HT1080 (cell line): ENCODE measurements at regions not wholly inside any gene's neighbourhood (a gene's known extent, or its start where the extent isn't known, plus 50 kb on each side); places are given as distances from the start of the nearest gene placed in this dataset.

Source experiments
- DNase-seq: peaks from one replicate; pipeline ENCODE4 v3.0.0-alpha.2; 2015; ENCODE audit warnings: low read depth

- DNase-seq: no peak
These were observed 65.0 kb upstream of the MEIS2 start for GRCh38 chr15:37165395-37165794.

- DNase-seq: no peak
These were observed 66.1 kb upstream of the MEIS2 start for GRCh38 chr15:37166402-37166801.

GRCh38 chr15:37181339-37181738, 81.0 kb upstream of the MEIS2 start:
- DNase-seq: no peak

- no peak for DNase-seq
These were observed 99.2 kb upstream of the MEIS2 start for GRCh38 chr15:37199545-37199944.

- DNase-seq: no peak
These were observed 102.7 kb upstream of the MEIS2 start for GRCh38 chr15:37203050-37203449.

- no peak for DNase-seq
These were observed 104.3 kb upstream of the MEIS2 start for GRCh38 chr15:37204692-37205091.

- DNase-seq: no peak
These were observed 106.3 kb upstream of the MEIS2 start for GRCh38 chr15:37206690-37207089.

- no peak for DNase-seq
These were observed 108.0 kb upstream of the MEIS2 start for GRCh38 chr15:37208146-37209040.

GRCh38 chr15:37209041-37209363, 108.7 kb upstream of the MEIS2 start:
- DNase-seq: no peak

- DNase-seq: no peak
These were observed 117.2 kb upstream of the MEIS2 start for GRCh38 chr15:37217567-37217966.

GRCh38 chr15:37218351-37218916, 118.1 kb upstream of the MEIS2 start:
- no peak for DNase-seq

GRCh38 chr15:37219211-37219701, 118.9 kb upstream of the MEIS2 start:
- DNase-seq: no peak

- DNase-seq: no peak
These were observed 120.8 kb upstream of the MEIS2 start for GRCh38 chr15:37220949-37221670.

GRCh38 chr15:37221671-37222145, 121.4 kb upstream of the MEIS2 start:
- DNase-seq: no peak

- no peak for DNase-seq
These were observed 122.7 kb upstream of the MEIS2 start for GRCh38 chr15:37223089-37223488.

GRCh38 chr15:37229855-37230619, 129.7 kb upstream of the MEIS2 start:
- no peak for DNase-seq

GRCh38 chr15:37245358-37245757, 145.0 kb upstream of the MEIS2 start:
- DNase-seq: no peak

- no peak for DNase-seq
These were observed 145.7 kb upstream of the MEIS2 start for GRCh38 chr15:37246065-37246464.

- no peak for DNase-seq
These were observed 146.5 kb upstream of the MEIS2 start for GRCh38 chr15:37246856-37247255.

- no peak for DNase-seq
These were observed 148.9 kb upstream of the MEIS2 start for GRCh38 chr15:37249249-37249648.

GRCh38 chr15:37252530-37252929, 152.2 kb upstream of the MEIS2 start:
- DNase-seq: no peak
